Activated effector memory CD4-positive, alpha-beta T cell treated with anti-CD3 and anti-CD28 coated beads, Interleukin-2, amount 50 U/mL, for 16 hours (primary cell): ENCODE measurements at regions not wholly inside any gene's neighbourhood (a gene's known extent, or its start where the extent isn't known, plus 50 kb on each side); places are given as distances from the start of the nearest gene placed in this dataset.

ENCODE experiments used
- DNase-seq: peaks from one replicate; pipeline ENCODE4 v3.0.0-alpha.2; 2020

GRCh38 chr9:91102269-91102668, 259.4 kb downstream of the AUH start:
- no peak for DNase-seq

DNA sequence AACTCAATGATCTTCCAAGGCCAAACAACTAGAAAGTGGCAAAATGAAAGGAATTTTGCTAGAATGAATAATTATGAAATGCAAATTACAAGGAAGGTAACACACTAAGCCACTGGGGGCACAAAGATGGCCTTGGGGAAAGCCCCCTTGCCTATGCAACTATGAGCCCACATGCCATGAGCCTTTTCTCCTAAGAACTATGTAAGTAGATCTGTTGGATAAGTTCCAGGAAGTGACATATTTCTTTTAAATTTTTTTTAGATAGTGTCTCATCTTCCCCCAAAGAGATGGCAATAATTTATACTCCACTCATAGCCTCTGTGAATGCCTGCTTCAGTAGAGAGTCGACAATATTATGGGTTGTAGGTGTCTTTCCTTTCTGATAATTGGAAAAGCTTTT, 257.8 kb downstream of the AUH start:
- DNase-seq = no peak

DNA sequence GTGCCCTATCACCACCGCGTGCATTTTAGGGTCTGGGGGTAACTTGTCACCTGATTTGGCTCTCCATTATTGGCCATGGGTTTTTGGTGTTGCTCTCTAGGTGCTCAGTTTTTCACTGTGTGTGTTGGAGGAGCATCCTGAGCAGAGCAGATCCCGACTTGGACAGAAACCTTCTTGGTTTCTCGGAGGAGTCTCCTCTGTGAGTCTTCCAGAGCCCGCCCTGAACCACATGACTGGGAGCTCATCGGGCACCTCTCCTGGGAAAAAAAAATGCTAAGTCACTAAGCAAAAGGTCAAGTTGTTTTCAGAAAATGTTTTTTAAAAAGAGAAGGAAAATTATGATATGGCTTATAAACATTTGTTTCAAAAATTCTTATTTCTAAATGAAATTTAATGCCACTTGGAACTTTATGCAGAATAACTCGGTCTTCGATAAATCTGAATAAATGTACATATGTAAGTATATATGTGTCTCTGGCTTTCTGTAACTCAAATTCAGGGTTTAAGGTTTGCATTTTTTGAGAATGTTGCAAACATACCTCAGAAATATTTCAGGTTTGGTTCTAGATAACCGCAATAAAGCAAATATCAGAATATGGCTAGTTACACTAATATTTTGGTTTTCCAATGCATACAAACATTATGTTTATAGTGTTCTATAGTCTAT, 255.2 kb downstream of the AUH start:
- DNase-seq = no peak

- no peak for DNase-seq
Observed at GRCh38 chr9:91111226-91111625, 250.5 kb downstream of the AUH start.

DNA sequence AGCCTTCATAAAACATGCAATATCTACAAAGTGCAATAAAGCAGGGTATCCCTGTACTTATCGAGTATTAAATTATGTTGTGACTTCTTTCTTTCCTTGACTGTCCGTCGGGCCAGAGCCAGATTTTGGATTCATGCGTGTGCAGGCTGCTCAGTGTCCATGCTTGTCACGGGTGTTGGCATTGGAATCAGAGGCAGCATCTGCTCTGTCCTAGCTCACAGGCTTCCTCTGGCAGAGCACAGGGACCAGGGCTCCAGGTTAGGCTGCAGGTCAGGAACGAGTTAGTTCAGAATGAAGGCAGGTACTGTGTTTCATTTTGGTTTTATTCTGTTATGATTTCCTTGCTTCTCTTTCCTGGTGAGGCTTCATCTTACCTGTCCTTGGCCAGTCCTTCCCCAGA, 249.8 kb downstream of the AUH start:
- no peak for DNase-seq

DNA sequence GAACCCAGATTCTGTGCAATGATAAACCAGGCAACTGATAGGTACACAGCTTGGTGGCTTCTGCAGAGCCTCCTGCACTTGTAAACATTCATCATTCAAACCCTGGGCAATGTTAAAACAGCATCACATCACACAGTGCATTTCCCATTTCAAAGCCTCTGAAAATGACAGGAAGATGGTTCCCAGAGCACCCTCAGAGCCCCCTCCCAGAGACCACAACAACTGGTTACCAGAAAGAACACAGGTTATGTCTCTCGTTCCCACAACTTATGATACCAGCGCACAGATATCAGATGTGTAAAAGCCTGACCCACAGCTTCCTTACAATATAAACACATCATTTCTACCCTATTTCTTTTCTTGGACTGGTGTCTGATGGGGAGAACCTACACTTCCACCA, 248.7 kb downstream of the AUH start:
- DNase-seq = no peak

- DNase-seq = no peak
Observed at GRCh38 chr9:91114450-91114849, 247.3 kb downstream of the AUH start.

GRCh38 chr9:91116211-91116610, 245.5 kb downstream of the AUH start:
- DNase-seq = no peak

GRCh38 chr9:91116711-91117110, 245.0 kb downstream of the AUH start:
- DNase-seq = no peak

DNA sequence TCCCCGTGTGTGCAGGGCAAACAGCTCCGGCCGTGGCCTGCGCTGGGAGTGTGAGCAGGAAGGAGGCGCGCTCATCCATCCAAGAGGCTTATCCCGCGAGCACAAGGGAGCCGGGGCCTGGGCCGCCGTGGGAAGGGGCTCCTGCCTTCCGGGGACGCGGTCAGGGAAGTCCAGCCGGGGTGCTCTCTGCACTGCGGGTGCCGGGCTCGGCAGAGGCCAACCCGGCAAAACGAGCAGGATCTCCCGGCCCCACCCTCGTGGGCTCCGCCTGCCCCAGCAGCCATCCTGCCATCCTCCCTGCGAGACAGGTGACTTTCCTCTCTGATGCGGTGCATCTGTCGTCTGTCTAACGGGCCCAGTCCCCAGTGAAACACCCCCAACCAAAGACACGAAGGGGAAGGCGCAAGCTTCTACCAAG, 244.2 kb downstream of the AUH start:
- DNase-seq = no peak

GRCh38 chr9:91117959-91118703, 243.6 kb downstream of the AUH start:
- no peak for DNase-seq

DNA sequence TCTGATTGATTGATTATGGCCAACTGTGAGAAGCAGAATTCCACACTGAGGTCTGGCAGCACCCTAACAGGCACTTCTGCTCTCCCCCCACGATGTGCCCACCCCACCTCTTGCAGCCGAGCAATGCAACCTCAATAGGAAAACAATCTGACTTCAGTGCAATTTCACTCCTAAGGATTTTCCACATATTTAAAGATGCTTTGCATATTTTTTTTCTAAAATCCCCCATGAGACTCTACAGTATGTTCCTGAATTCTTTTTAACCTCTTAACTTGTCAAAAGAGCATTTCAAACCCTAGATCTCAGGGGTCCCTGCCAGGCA, 243.1 kb downstream of the AUH start:
- no peak for DNase-seq

GRCh38 chr9:91119142-91119541, 242.6 kb downstream of the AUH start:
- no peak for DNase-seq

- DNase-seq = no peak
Observed at GRCh38 chr9:91119679-91120078, 242.0 kb downstream of the AUH start.

DNA sequence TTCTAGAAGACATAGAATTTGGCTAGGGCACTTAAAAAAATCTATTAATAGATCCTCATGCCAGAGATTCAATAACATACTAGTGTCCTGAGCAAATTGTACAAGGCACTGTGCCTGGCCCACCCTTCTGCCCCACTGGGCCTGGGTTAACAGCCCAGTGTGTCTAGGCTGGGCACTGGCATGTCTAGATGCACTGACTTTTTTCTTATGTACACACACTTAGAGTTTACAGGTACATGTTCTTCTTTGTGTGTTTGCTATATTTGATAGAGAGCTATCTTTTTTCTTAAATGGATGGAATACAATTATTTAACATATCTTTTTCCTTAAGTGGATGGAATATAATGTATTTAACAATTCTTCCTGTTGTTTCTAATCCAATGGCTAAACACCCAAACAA, 241.5 kb downstream of the AUH start:
- no peak for DNase-seq

GRCh38 chr9:91122755-91123154, 239.0 kb downstream of the AUH start:
- DNase-seq = no peak

- no peak for DNase-seq
Observed at GRCh38 chr9:91126761-91127445, 234.8 kb downstream of the AUH start.

- no peak for DNase-seq
Observed at GRCh38 chr9:91127653-91128052, 234.1 kb downstream of the AUH start.

DNA sequence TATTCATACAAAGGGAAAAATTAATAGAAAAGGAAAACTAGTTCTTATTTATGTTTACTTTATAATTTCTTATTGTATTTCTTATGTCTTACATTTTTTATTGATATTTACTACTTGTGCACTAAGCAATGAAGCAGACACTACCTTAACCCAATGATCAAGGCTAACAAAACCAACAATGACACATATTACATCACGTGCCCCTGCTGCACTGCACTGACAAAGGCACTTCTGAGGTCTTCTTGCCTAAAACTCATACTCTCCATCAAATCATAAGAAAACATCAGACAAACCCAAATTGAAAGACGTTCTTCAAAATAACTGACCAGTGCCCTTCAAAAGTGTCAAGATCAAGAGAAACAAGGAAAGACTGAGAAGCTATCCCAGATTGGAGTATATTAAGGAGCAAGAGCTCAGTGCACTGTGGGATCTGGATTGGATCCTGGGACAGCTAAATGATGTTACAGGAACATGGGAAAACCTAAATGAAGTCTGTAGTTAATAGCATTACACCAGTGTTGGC, 230.9 kb downstream of the AUH start:
- no peak for DNase-seq

GRCh38 chr9:91131433-91131839, 230.3 kb downstream of the AUH start:
- DNase-seq = peak; percentile 87

GRCh38 chr9:91132576-91133073, 229.1 kb downstream of the AUH start:
- no peak for DNase-seq

DNA sequence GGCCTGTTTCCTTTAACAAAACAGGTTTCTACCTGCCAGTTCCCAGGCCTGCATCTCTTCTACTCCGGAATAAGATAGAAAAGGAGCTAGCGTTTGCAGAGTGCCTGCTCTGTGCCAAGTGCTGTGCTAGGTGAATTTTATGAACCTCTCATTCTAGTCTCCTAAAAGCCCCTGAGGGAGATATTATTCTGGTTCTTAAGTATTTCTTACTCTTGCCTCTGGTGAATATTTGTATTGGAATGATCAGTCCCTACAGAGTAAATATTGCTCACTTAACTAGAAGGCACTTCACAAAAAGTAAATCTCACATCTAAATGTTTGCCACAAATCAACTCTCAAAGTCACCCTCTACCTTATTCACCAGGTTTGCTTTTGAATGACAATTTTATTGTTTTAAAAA, 227.1 kb downstream of the AUH start:
- no peak for DNase-seq

GRCh38 chr9:91137391-91137790, 224.3 kb downstream of the AUH start:
- DNase-seq = no peak

- DNase-seq = no peak
Observed at GRCh38 chr9:91138760-91139159, 223.0 kb downstream of the AUH start.
